Astrocyte of the cerebellum (primary cell): ENCODE measurements at regions not wholly inside any gene's neighbourhood (a gene's known extent, or its start where the extent isn't known, plus 50 kb on each side); places are given as distances from the start of the nearest gene placed in this dataset.

Experiments
- DNase-seq: peaks from one replicate; pipeline ENCODE4 v3.0.0-alpha.2; 2011; ENCODE audit warnings: low read depth
- H3K4me3 ChIP-seq: 2 replicates; pipeline ENCODE4 v1.5.1; 2011; ENCODE audit warnings: mild to moderate bottlenecking, low read depth, low read length, moderate library complexity
- CTCF ChIP-seq: IDR thresholded peaks from 2 replicates; pipeline ENCODE4 v1.5.1; 2012; ENCODE audit warnings: low read length, low read depth, moderate library complexity, mild to moderate bottlenecking; ENCODE audit errors: missing control alignments
- in situ Hi-C: cut with HindIII; loops from 2 replicates; pipeline ENCODE4 v1.10.0; 2017; ENCODE audit warnings: low sequenced_read_pairs

- no peak overlapping the region for H3K4me3 ChIP-seq
- TF ChIP-seq CTCF, result no peak
- no peak for DNase-seq
- in situ Hi-C loops, result no loop called here
These were observed 764.8 kb upstream of the FAT3 start for GRCh38 chr11:91459840-91460239.

- TF ChIP-seq CTCF, result no peak
- DNase-seq, result no peak
- H3K4me3 ChIP-seq, result no peak overlapping the region
- in situ Hi-C loops, result no loop called here
These were observed 778.4 kb upstream of the FAT3 start for GRCh38 chr11:91446267-91446666.

- H3K4me3 ChIP-seq, result no peak overlapping the region
- no peak for TF ChIP-seq CTCF
- no peak for DNase-seq
- in situ Hi-C loops, result no loop called here
These were observed 788.8 kb upstream of the FAT3 start for GRCh38 chr11:91435694-91436395.

GRCh38 chr11:91433284-91434010 lies 791.2 kb upstream of the FAT3 start:
- DNase-seq, result peak; percentile 28
- TF ChIP-seq CTCF, result no peak
- in situ Hi-C loops, result no loop called here
- H3K4me3 ChIP-seq, result no peak overlapping the region

GRCh38 chr11:91421641-91422040 lies 803.0 kb upstream of the FAT3 start:
- H3K4me3 ChIP-seq, result no peak overlapping the region
- in situ Hi-C loops, result no loop called here
- no peak for DNase-seq
- TF ChIP-seq CTCF, result no peak

GRCh38 chr11:91407842-91408241 lies 816.8 kb upstream of the FAT3 start:
- DNase-seq, result no peak
- H3K4me3 ChIP-seq, result no peak overlapping the region
- TF ChIP-seq CTCF, result no peak
- in situ Hi-C loops, result no loop called here
